ENCODE measurements at regions not wholly inside any gene's neighbourhood (a gene's known extent, or its start where the extent isn't known, plus 50 kb on each side); places are given as distances from the start of the nearest gene placed in this dataset.
"Not testable (repeated sequence)": the region's sequence is repeated elsewhere in the genome, so short reads cannot be mapped to it uniquely, and the experiment has no call there.

GRCh38 chr11:57938351-57938750 lies 85.3 kb upstream of the OR9Q1 start:
- ChIA-PET POLR2A (interaction anchor here (0.6 kb wide), 1 partner anchor 1471 kb away, joined by 6 read pairs; no protein-coding TSS in a partner anchor), CTCF (no interaction called here)
- 93% methylated on average over 1 of the region's 3 CpGs for WGBS (ENCODE audit: insufficient coverage)
- Histone ChIP-seq H3K4me3 (ENCODE audit: control insufficient read depth in 1 of 7, extremely low read depth in 1 of 7, insufficient read depth in 4 of 7, low read depth in 2 of 7, low read length in 6 of 7) (no peak overlapping the region), H3K27me3 (replicated peaks in 2 of 5; ENCODE audit: control insufficient read depth in 4 of 5, insufficient read depth in 5 of 5, low read length in 4 of 5) (peaks cover 0 to 3% (median 0%) of the 10 kb centered on the region in 5 experiments), H3K4me1 (ENCODE audit: control extremely low read depth in 1 of 4, control insufficient read depth in 4 of 4, insufficient read depth in 4 of 4, low read length in 3 of 4) (no peaks in the 10 kb centered on the region), H3K27ac (ENCODE audit: insufficient read depth in 1 of 2, low read depth in 1 of 2, low read length in 2 of 2, poor library complexity in 1 of 2, severe bottlenecking in 2 of 2) (no peak overlapping the region), H3K9me3 (ENCODE audit: control extremely low read depth in 1 of 5, control insufficient read depth in 4 of 5, insufficient read depth in 2 of 5, low read depth in 1 of 5, low read length in 4 of 5) (no peaks in the 10 kb centered on the region), H3K36me3 (ENCODE audit: control insufficient read depth in 4 of 4, insufficient read depth in 4 of 4, low read length in 3 of 4) (no peaks in the 10 kb centered on the region)
- no peak for DNase-seq

GRCh38 chr11:57940044-57940756 lies 83.5 kb upstream of the OR9Q1 start:
- Histone ChIP-seq H3K4me1 (ENCODE audit: control extremely low read depth in 1 of 4, control insufficient read depth in 4 of 4, insufficient read depth in 4 of 4, low read length in 3 of 4) (no peaks in the 10 kb centered on the region), H3K27ac (ENCODE audit: insufficient read depth in 1 of 2, low read depth in 1 of 2, low read length in 2 of 2, poor library complexity in 1 of 2, severe bottlenecking in 2 of 2) (no peak overlapping the region), H3K36me3 (ENCODE audit: control insufficient read depth in 4 of 4, insufficient read depth in 4 of 4, low read length in 3 of 4) (no peaks in the 10 kb centered on the region), H3K9me3 (ENCODE audit: control extremely low read depth in 1 of 5, control insufficient read depth in 4 of 5, insufficient read depth in 2 of 5, low read depth in 1 of 5, low read length in 4 of 5) (no peaks in the 10 kb centered on the region), H3K4me3 (ENCODE audit: control insufficient read depth in 1 of 7, extremely low read depth in 1 of 7, insufficient read depth in 4 of 7, low read depth in 2 of 7, low read length in 6 of 7) (no peak overlapping the region), H3K27me3 (replicated peaks in 2 of 5; ENCODE audit: control insufficient read depth in 4 of 5, insufficient read depth in 5 of 5, low read length in 4 of 5) (peaks cover 0 to 3% (median 0%) of the 10 kb centered on the region in 5 experiments)
- WGBS (ENCODE audit: insufficient coverage): 89% methylated on average over 3 of the region's 4 CpGs
- ChIA-PET POLR2A (no interaction called here), CTCF (no interaction called here)
- no peak for DNase-seq

GRCh38 chr11:57941875-57942274 lies 81.8 kb upstream of the OR9Q1 start:
- ChIA-PET POLR2A (no interaction called here), CTCF (no interaction called here)
- Histone ChIP-seq H3K9me3 (ENCODE audit: control extremely low read depth in 1 of 5, control insufficient read depth in 4 of 5, insufficient read depth in 2 of 5, low read depth in 1 of 5, low read length in 4 of 5) (no peaks in the 10 kb centered on the region), H3K4me1 (ENCODE audit: control extremely low read depth in 1 of 4, control insufficient read depth in 4 of 4, insufficient read depth in 4 of 4, low read length in 3 of 4) (no peaks in the 10 kb centered on the region), H3K36me3 (ENCODE audit: control insufficient read depth in 4 of 4, insufficient read depth in 4 of 4, low read length in 3 of 4) (no peaks in the 10 kb centered on the region), H3K27ac (ENCODE audit: insufficient read depth in 1 of 2, low read depth in 1 of 2, low read length in 2 of 2, poor library complexity in 1 of 2, severe bottlenecking in 2 of 2) (no peak overlapping the region), H3K27me3 (replicated peaks in 2 of 5; ENCODE audit: control insufficient read depth in 4 of 5, insufficient read depth in 5 of 5, low read length in 4 of 5) (peaks cover 0 to 5% (median 0%) of the 10 kb centered on the region in 5 experiments), H3K4me3 (ENCODE audit: control insufficient read depth in 1 of 7, extremely low read depth in 1 of 7, insufficient read depth in 4 of 7, low read depth in 2 of 7, low read length in 6 of 7) (no peak overlapping the region)
- WGBS (ENCODE audit: insufficient coverage): 100% methylated on average over 3 of the region's 3 CpGs
- DNase-seq: no peak

- no peaks in the 10 kb centered on the region for H3K36me3 ChIP-seq (ENCODE audit: control insufficient read depth in 4 of 4, insufficient read depth in 4 of 4, low read length in 3 of 4)
- no peak overlapping the region for H3K4me3 ChIP-seq (ENCODE audit: control insufficient read depth in 1 of 7, extremely low read depth in 1 of 7, insufficient read depth in 4 of 7, low read depth in 2 of 7, low read length in 6 of 7)
- ChIA-PET POLR2A (no interaction called here), CTCF (no interaction called here)
- H3K27ac ChIP-seq (ENCODE audit: insufficient read depth in 1 of 2, low read depth in 1 of 2, low read length in 2 of 2, poor library complexity in 1 of 2, severe bottlenecking in 2 of 2): no peak overlapping the region
- peaks cover 0 to 5% (median 0%) of the 10 kb centered on the region in 5 experiments for H3K27me3 ChIP-seq (replicated peaks in 2 of 5; ENCODE audit: control insufficient read depth in 4 of 5, insufficient read depth in 5 of 5, low read length in 4 of 5)
- H3K4me1 ChIP-seq (ENCODE audit: control extremely low read depth in 1 of 4, control insufficient read depth in 4 of 4, insufficient read depth in 4 of 4, low read length in 3 of 4): no peaks in the 10 kb centered on the region
- no CpG with 5 or more reads among the region's 1 CpG for WGBS (ENCODE audit: insufficient coverage)
- no peak for DNase-seq
- H3K9me3 ChIP-seq (ENCODE audit: control extremely low read depth in 1 of 5, control insufficient read depth in 4 of 5, insufficient read depth in 2 of 5, low read depth in 1 of 5, low read length in 4 of 5): no peaks in the 10 kb centered on the region
Observed at GRCh38 chr11:57942808-57943207, 80.9 kb upstream of the OR9Q1 start.

- H3K9me3 ChIP-seq (ENCODE audit: control extremely low read depth in 1 of 5, control insufficient read depth in 4 of 5, insufficient read depth in 2 of 5, low read depth in 1 of 5, low read length in 4 of 5); H3K36me3 ChIP-seq (ENCODE audit: control insufficient read depth in 4 of 4, insufficient read depth in 4 of 4, low read length in 3 of 4); POLR2A ChIA-PET; DNase-seq; CTCF ChIA-PET; H3K4me3 ChIP-seq (ENCODE audit: control insufficient read depth in 1 of 7, extremely low read depth in 1 of 7, insufficient read depth in 4 of 7, low read depth in 2 of 7, low read length in 6 of 7); H3K4me1 ChIP-seq (ENCODE audit: control extremely low read depth in 1 of 4, control insufficient read depth in 4 of 4, insufficient read depth in 4 of 4, low read length in 3 of 4); H3K27ac ChIP-seq (ENCODE audit: insufficient read depth in 1 of 2, low read depth in 1 of 2, low read length in 2 of 2, poor library complexity in 1 of 2, severe bottlenecking in 2 of 2); H3K27me3 ChIP-seq (replicated peaks in 2 of 5; ENCODE audit: control insufficient read depth in 4 of 5, insufficient read depth in 5 of 5, low read length in 4 of 5): not testable (repeated sequence)
- WGBS (ENCODE audit: insufficient coverage): 98% methylated on average over 14 of the region's 28 CpGs
Observed at GRCh38 chr11:57943766-57944165, 79.9 kb upstream of the OR9Q1 start.

GRCh38 chr11:57946628-57947027 lies 77.1 kb upstream of the OR9Q1 start:
- DNase-seq: peak in 1 of 3 donors; percentile 5
- ChIA-PET POLR2A (no interaction called here), CTCF (no interaction called here)
- Histone ChIP-seq H3K4me3 (ENCODE audit: control insufficient read depth in 1 of 7, extremely low read depth in 1 of 7, insufficient read depth in 4 of 7, low read depth in 2 of 7, low read length in 6 of 7) (no peak overlapping the region), H3K27ac (ENCODE audit: insufficient read depth in 1 of 2, low read depth in 1 of 2, low read length in 2 of 2, poor library complexity in 1 of 2, severe bottlenecking in 2 of 2) (no peak overlapping the region), H3K9me3 (ENCODE audit: control extremely low read depth in 1 of 5, control insufficient read depth in 4 of 5, insufficient read depth in 2 of 5, low read depth in 1 of 5, low read length in 4 of 5) (no peaks in the 10 kb centered on the region), H3K27me3 (replicated peaks in 2 of 5; ENCODE audit: control insufficient read depth in 4 of 5, insufficient read depth in 5 of 5, low read length in 4 of 5) (peaks cover 0 to 5% (median 0%) of the 10 kb centered on the region in 5 experiments), H3K4me1 (ENCODE audit: control extremely low read depth in 1 of 4, control insufficient read depth in 4 of 4, insufficient read depth in 4 of 4, low read length in 3 of 4) (no peaks in the 10 kb centered on the region), H3K36me3 (ENCODE audit: control insufficient read depth in 4 of 4, insufficient read depth in 4 of 4, low read length in 3 of 4) (no peaks in the 10 kb centered on the region)
- no CpG with 5 or more reads among the region's 2 CpGs for WGBS (ENCODE audit: insufficient coverage)

- WGBS (ENCODE audit: insufficient coverage): no CpG with 5 or more reads among the region's 2 CpGs
- peak in 1 of 3 donors; percentile 13 for DNase-seq
- Histone ChIP-seq H3K4me3 (ENCODE audit: control insufficient read depth in 1 of 7, extremely low read depth in 1 of 7, insufficient read depth in 4 of 7, low read depth in 2 of 7, low read length in 6 of 7) (no peak overlapping the region), H3K27me3 (replicated peaks in 2 of 5; ENCODE audit: control insufficient read depth in 4 of 5, insufficient read depth in 5 of 5, low read length in 4 of 5) (no peaks in the 10 kb centered on the region), H3K4me1 (ENCODE audit: control extremely low read depth in 1 of 4, control insufficient read depth in 4 of 4, insufficient read depth in 4 of 4, low read length in 3 of 4) (no peaks in the 10 kb centered on the region), H3K27ac (ENCODE audit: insufficient read depth in 1 of 2, low read depth in 1 of 2, low read length in 2 of 2, poor library complexity in 1 of 2, severe bottlenecking in 2 of 2) (no peak overlapping the region), H3K9me3 (ENCODE audit: control extremely low read depth in 1 of 5, control insufficient read depth in 4 of 5, insufficient read depth in 2 of 5, low read depth in 1 of 5, low read length in 4 of 5) (peaks cover 0 to 1% (median 0%) of the 10 kb centered on the region in 5 experiments), H3K36me3 (ENCODE audit: control insufficient read depth in 4 of 4, insufficient read depth in 4 of 4, low read length in 3 of 4) (no peaks in the 10 kb centered on the region)
- CTCF ChIA-PET: no interaction called here
- POLR2A ChIA-PET: no interaction called here
Observed at GRCh38 chr11:57964660-57965059, 59.0 kb upstream of the OR9Q1 start.

All from common myeloid progenitor, CD34-positive (primary cell).